ENCODE measurements at regions not wholly inside any gene's neighbourhood (a gene's known extent, or its start where the extent isn't known, plus 50 kb on each side); places are given as distances from the start of the nearest gene placed in this dataset.

- H3K36me3 ChIP-seq (replicated peaks in 1 of 2; ENCODE audit: control extremely low read depth in 1 of 2, control insufficient read depth in 1 of 2, extremely low read depth in 1 of 2, insufficient read depth in 2 of 2, low read length in 1 of 2), result no peaks in the 10 kb centered on the region
- no peak for TF ChIP-seq EZH2 (IDR thresholded peaks at IDR 0.05; ENCODE audit: borderline replicate concordance, insufficient read depth, low read depth, low read length, poor library complexity, severe bottlenecking)
- TF ChIP-seq, protein P1, sequence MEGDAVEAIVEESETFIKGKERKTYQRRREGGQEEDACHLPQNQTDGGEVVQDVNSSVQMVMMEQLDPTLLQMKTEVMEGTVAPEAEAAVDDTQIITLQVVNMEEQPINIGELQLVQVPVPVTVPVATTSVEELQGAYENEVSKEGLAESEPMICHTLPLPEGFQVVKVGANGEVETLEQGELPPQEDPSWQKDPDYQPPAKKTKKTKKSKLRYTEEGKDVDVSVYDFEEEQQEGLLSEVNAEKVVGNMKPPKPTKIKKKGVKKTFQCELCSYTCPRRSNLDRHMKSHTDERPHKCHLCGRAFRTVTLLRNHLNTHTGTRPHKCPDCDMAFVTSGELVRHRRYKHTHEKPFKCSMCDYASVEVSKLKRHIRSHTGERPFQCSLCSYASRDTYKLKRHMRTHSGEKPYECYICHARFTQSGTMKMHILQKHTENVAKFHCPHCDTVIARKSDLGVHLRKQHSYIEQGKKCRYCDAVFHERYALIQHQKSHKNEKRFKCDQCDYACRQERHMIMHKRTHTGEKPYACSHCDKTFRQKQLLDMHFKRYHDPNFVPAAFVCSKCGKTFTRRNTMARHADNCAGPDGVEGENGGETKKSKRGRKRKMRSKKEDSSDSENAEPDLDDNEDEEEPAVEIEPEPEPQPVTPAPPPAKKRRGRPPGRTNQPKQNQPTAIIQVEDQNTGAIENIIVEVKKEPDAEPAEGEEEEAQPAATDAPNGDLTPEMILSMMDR (IDR thresholded peaks at IDR 0.05), result no peak
- H3K79me2 ChIP-seq (ENCODE audit: control insufficient read depth, insufficient read depth, low read length), result no peaks in the 10 kb centered on the region
- H3K27ac Mint-ChIP-seq, result no peak overlapping the region
- no peaks in the 10 kb centered on the region for H3K4me1 ChIP-seq (ENCODE audit: control insufficient read depth in 2 of 2, insufficient read depth in 2 of 2, low read length in 2 of 2)
- no peaks in the 10 kb centered on the region for H4K20me1 ChIP-seq (ENCODE audit: control insufficient read depth, insufficient read depth, low read length, poor library complexity, severe bottlenecking)
- DNase-seq (no peak), ATAC-seq (ENCODE audit: low read depth) (no peak)
- H3K27me3 Mint-ChIP-seq, result peaks cover 20% of the 10 kb centered on the region
- intact Hi-C loops (cut with micrococcal nuclease), result no loop called here
- no peak overlapping the region for H3K4me3 Mint-ChIP-seq
- no peak overlapping the region for H3K9ac ChIP-seq (ENCODE audit: low read length)
- H2AFZ ChIP-seq (ENCODE audit: insufficient read depth, low read depth, low read length, poor library complexity, severe bottlenecking), result no peak overlapping the region
- H3K9me3 ChIP-seq (ENCODE audit: control extremely low read depth in 1 of 3, control insufficient read depth in 2 of 3, insufficient read depth in 1 of 3, low read length in 2 of 3), result no peaks in the 10 kb centered on the region
- no peak overlapping the region for H3K4me2 ChIP-seq (replicated peaks; ENCODE audit: low read depth, low read length, poor library complexity, severe bottlenecking)
- H3K4me3 ChIP-seq (ENCODE audit: control extremely low read depth in 1 of 5, extremely low read depth in 1 of 5, insufficient read depth in 1 of 5, low read depth in 2 of 5, low read length in 4 of 5), result no peak overlapping the region
- no peaks in the 10 kb centered on the region for H3K4me1 Mint-ChIP-seq
- no peaks in the 10 kb centered on the region for H3K9me3 Mint-ChIP-seq (ENCODE audit: insufficient read depth)
- no peaks in the 10 kb centered on the region for H3K27me3 ChIP-seq (replicated peaks in 1 of 4; ENCODE audit: control extremely low read depth in 1 of 4, control insufficient read depth in 3 of 4, insufficient read depth in 4 of 4, low read length in 3 of 4)
- ChIA-PET POLR2A (no interaction called here), CTCF (no interaction called here)
- no peak overlapping the region for H3K27ac ChIP-seq (ENCODE audit: low read length in 2 of 2)
- 47% methylated on average over 4 of the region's 5 CpGs for WGBS (ENCODE audit: insufficient coverage)
These were observed 231.6 kb upstream of the CDH5 start for GRCh38 chr16:66134875-66135274.

- H3K27me3 Mint-ChIP-seq, result peaks cover 22% of the 10 kb centered on the region
- H3K79me2 ChIP-seq (ENCODE audit: control insufficient read depth, insufficient read depth, low read length), result no peaks in the 10 kb centered on the region
- CTCF ChIA-PET, result no interaction called here
- POLR2A ChIA-PET, result no interaction called here
- no peak for TF ChIP-seq EZH2 (IDR thresholded peaks at IDR 0.05; ENCODE audit: borderline replicate concordance, insufficient read depth, low read depth, low read length, poor library complexity, severe bottlenecking)
- DNase-seq, result no peak
- no peaks in the 10 kb centered on the region for H4K20me1 ChIP-seq (ENCODE audit: control insufficient read depth, insufficient read depth, low read length, poor library complexity, severe bottlenecking)
- no peaks in the 10 kb centered on the region for H3K9me3 Mint-ChIP-seq (ENCODE audit: insufficient read depth)
- H3K27ac Mint-ChIP-seq, result no peak overlapping the region
- no peak overlapping the region for H3K9ac ChIP-seq (ENCODE audit: low read length)
- no peak overlapping the region for H3K27ac ChIP-seq (ENCODE audit: low read length in 2 of 2)
- H3K4me2 ChIP-seq (replicated peaks; ENCODE audit: low read depth, low read length, poor library complexity, severe bottlenecking), result no peak overlapping the region
- H3K36me3 ChIP-seq (replicated peaks in 1 of 2; ENCODE audit: control extremely low read depth in 1 of 2, control insufficient read depth in 1 of 2, extremely low read depth in 1 of 2, insufficient read depth in 2 of 2, low read length in 1 of 2), result no peaks in the 10 kb centered on the region
- no peaks in the 10 kb centered on the region for H3K9me3 ChIP-seq (ENCODE audit: control extremely low read depth in 1 of 3, control insufficient read depth in 2 of 3, insufficient read depth in 1 of 3, low read length in 2 of 3)
- H3K4me1 ChIP-seq (ENCODE audit: control insufficient read depth in 2 of 2, insufficient read depth in 2 of 2, low read length in 2 of 2), result no peaks in the 10 kb centered on the region
- WGBS (ENCODE audit: insufficient coverage), result 75% methylated on average over 3 of the region's 6 CpGs
- peaks cover 0 to under 1% (median 0%) of the 10 kb centered on the region in 4 experiments for H3K27me3 ChIP-seq (replicated peaks in 1 of 4; ENCODE audit: control extremely low read depth in 1 of 4, control insufficient read depth in 3 of 4, insufficient read depth in 4 of 4, low read length in 3 of 4)
- H3K4me1 Mint-ChIP-seq, result no peaks in the 10 kb centered on the region
- no peak for ATAC-seq (ENCODE audit: low read depth)
- H3K4me3 Mint-ChIP-seq, result no peak overlapping the region
- intact Hi-C loops (cut with micrococcal nuclease), result no loop called here
- H2AFZ ChIP-seq (ENCODE audit: insufficient read depth, low read depth, low read length, poor library complexity, severe bottlenecking), result no peak overlapping the region
- H3K4me3 ChIP-seq (ENCODE audit: control extremely low read depth in 1 of 5, extremely low read depth in 1 of 5, insufficient read depth in 1 of 5, low read depth in 2 of 5, low read length in 4 of 5), result no peak overlapping the region
These were observed 232.7 kb upstream of the CDH5 start for GRCh38 chr16:66133643-66134338.
